ENCODE measurements at regions not wholly inside any gene's neighbourhood (a gene's known extent, or its start where the extent isn't known, plus 50 kb on each side); places are given as distances from the start of the nearest gene placed in this dataset.

- no peak for TF ChIP-seq POLR2A (IDR thresholded peaks at IDR 0.05)
- TF ChIP-seq, protein P1, sequence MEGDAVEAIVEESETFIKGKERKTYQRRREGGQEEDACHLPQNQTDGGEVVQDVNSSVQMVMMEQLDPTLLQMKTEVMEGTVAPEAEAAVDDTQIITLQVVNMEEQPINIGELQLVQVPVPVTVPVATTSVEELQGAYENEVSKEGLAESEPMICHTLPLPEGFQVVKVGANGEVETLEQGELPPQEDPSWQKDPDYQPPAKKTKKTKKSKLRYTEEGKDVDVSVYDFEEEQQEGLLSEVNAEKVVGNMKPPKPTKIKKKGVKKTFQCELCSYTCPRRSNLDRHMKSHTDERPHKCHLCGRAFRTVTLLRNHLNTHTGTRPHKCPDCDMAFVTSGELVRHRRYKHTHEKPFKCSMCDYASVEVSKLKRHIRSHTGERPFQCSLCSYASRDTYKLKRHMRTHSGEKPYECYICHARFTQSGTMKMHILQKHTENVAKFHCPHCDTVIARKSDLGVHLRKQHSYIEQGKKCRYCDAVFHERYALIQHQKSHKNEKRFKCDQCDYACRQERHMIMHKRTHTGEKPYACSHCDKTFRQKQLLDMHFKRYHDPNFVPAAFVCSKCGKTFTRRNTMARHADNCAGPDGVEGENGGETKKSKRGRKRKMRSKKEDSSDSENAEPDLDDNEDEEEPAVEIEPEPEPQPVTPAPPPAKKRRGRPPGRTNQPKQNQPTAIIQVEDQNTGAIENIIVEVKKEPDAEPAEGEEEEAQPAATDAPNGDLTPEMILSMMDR (IDR thresholded peaks at IDR 0.05) = no peak
- intact Hi-C loops (cut with DNase I) = no loop called here
- Histone ChIP-seq H3K4me3 (no peak overlapping the region), H3K27me3 (no peaks in the 10 kb centered on the region), H3K36me3 (no peaks in the 10 kb centered on the region), H3K4me1 (peaks cover 0 to 5% (median 0%) of the 10 kb centered on the region in 3 donors), H3K27ac (no peak overlapping the region), H3K9me3 (no peaks in the 10 kb centered on the region)
- 55 to 71% methylated on average over 3 to 4 of the region's 4 CpGs for WGBS, 2 donors
- DNase-seq = no peak
These were observed 92.3 kb upstream of the MRPS22 start for GRCh38 chr3:139251529-139251928.

DNA sequence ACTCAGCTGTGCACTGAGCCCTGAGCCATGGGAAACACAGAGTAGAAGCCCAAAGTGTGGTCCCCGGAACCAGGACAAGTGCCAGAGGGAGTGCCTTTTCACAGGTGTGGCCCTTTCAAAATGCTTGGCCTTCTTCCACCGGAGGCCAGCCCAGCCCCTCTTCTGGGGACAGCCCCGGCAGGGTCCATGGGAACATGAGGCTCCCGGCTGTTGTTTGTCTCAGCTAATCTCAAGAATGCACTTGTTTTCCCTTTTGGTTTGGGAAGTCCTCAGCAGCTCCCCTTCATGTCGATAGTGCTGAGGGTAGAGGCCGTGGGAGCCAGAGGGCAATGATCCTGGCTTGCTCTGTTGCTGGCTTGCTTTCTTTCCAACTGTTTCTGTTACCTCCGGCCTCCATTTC is 91.1 kb upstream of the MRPS22 start:
- 42% methylated on average over 6 to 7 of the region's 7 CpGs for WGBS, 2 donors
- intact Hi-C loops (cut with DNase I) = no loop called here
- Histone ChIP-seq H3K9me3 (no peaks in the 10 kb centered on the region), H3K36me3 (no peaks in the 10 kb centered on the region), H3K4me3 (no peak overlapping the region), H3K27ac (no peak overlapping the region), H3K4me1 (peaks cover 0 to 5% (median 0%) of the 10 kb centered on the region in 3 donors), H3K27me3 (no peaks in the 10 kb centered on the region)
- DNase-seq = no peak
- TF ChIP-seq, protein P1 (IDR thresholded peaks at IDR 0.05) = no peak
- no peak for TF ChIP-seq POLR2A (IDR thresholded peaks at IDR 0.05)

DNA sequence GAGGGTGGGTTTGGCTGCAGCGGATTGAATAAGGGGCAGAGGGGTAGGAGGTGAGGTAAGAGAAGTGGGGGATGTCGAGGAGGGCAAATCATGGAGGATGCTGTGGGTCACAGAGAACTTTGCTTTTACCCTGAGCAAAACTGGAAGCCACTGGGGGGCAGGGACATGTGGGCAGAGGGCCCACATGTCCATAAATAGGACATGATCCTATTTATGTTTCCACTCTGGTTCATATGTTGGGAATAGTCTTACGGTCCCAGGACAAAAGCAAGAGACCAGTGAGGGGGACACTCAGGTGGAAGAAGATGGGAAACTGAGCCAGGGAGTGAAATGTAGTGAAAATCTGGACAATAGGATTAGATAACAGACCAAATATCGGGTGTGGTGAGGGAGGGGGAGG is 85.5 kb upstream of the MRPS22 start:
- 49 to 55% methylated on average over 4 of the region's 4 CpGs for WGBS, 2 donors
- TF ChIP-seq, protein P1 (IDR thresholded peaks at IDR 0.05) = no peak
- TF ChIP-seq POLR2A (IDR thresholded peaks at IDR 0.05) = no peak
- Histone ChIP-seq H3K36me3 (no peaks in the 10 kb centered on the region), H3K9me3 (no peaks in the 10 kb centered on the region), H3K27me3 (no peaks in the 10 kb centered on the region), H3K4me3 (no peak overlapping the region), H3K4me1 (no peaks in the 10 kb centered on the region), H3K27ac (no peak overlapping the region)
- intact Hi-C loops (cut with DNase I) = no loop called here
- DNase-seq = no peak

DNA sequence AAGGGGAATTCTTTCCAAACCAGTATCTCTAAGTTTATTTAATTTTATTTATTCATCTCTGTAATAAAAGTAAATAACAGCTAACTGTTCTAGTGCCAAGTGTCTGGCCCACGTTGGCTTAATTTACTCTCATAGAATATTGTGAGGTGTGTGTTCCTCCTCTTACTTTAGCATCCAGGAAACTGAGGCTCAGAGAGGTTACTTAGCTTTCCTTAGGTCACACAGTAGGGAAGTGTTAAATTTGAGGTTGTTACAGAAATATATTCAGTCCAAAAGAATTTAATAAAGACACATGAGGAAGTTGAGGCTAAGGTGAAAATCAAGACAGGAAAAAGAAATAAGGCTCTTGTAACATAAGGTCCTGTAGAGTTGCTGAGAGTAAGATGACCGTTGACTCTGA is 84.4 kb upstream of the MRPS22 start:
- Histone ChIP-seq H3K36me3 (no peaks in the 10 kb centered on the region), H3K4me3 (no peak overlapping the region), H3K4me1 (no peaks in the 10 kb centered on the region), H3K9me3 (no peaks in the 10 kb centered on the region), H3K27ac (no peak overlapping the region), H3K27me3 (no peaks in the 10 kb centered on the region)
- intact Hi-C loops (cut with DNase I) = no loop called here
- no peak for DNase-seq
- 26 to 68% methylated on average over 2 of the region's 2 CpGs for WGBS, 2 donors
- TF ChIP-seq, protein P1 (IDR thresholded peaks at IDR 0.05) = no peak
- no peak for TF ChIP-seq POLR2A (IDR thresholded peaks at IDR 0.05)

DNA sequence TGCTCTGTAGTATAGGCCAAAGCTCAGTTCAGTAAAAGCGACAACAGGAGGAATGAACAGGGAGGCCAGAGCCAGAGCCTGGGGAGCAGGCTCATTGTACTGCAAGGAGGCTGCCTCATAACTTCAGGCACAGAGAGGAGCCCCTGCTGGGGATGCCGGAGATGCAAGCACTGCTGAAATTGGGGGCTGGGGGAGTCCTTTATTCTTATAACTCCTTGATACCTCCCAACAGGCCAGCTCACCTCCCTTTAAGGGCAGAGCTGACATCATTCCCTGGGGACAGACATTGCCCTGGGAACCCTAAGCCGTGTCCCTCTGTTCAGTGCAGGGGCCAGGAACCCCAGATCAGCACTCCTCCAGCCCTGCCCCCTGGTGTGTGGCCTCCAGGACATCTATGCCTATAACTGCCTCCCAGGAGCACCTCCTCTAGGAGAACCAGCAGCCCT is 83.8 kb upstream of the MRPS22 start:
- DNase-seq = no peak
- H3K27ac ChIP-seq = no peak overlapping the region
- 79 to 96% methylated on average over 2 of the region's 3 CpGs for WGBS, 2 donors
- intact Hi-C loops (cut with DNase I) = no loop called here
- TF ChIP-seq POLR2A (IDR thresholded peaks at IDR 0.05) = no peak
- TF ChIP-seq, protein P1 (IDR thresholded peaks at IDR 0.05) = no peak
- H3K4me3 ChIP-seq = no peak overlapping the region
- H3K9me3 ChIP-seq = no peaks in the 10 kb centered on the region
- no peaks in the 10 kb centered on the region for H3K4me1 ChIP-seq
- no peaks in the 10 kb centered on the region for H3K36me3 ChIP-seq
- H3K27me3 ChIP-seq = no peaks in the 10 kb centered on the region

All from esophagus squamous epithelium (tissue), 5 donors.